GM15510 (cell line): ENCODE measurements at regions not wholly inside any gene's neighbourhood (a gene's known extent, or its start where the extent isn't known, plus 50 kb on each side); places are given as distances from the start of the nearest gene placed in this dataset.

Source experiments
- POLR2A ChIP-seq: IDR thresholded peaks from 3 replicates; pipeline ENCODE4 v1.6.1; 2011; ENCODE audit warnings: borderline replicate concordance; ENCODE audit not compliant: insufficient read length; ENCODE audit errors: extremely low read depth

GRCh38 chr3:177578488-177578887 is 381.2 kb upstream of the TBL1XR1 start:
- TF ChIP-seq POLR2A = no peak

DNA sequence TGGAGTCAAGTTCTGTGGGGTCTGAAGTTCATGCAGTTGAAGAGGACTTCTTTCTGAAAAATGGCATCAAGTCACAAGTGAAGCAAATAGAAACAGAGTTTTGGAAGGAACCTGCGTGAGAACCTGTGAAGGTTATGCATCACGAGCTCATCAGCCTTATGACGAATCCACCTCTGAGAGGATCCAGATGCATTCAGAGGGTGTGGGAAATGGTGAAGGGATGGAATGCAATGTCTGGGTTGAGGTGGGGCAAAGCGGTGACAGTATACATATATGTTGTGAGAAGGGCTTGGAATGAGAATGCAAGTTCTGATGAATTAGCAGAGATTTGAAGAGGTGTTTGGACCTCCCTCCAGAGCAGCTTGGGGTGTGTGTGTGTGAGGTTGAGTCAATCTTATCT is 382.1 kb upstream of the TBL1XR1 start:
- no peak for TF ChIP-seq POLR2A

DNA sequence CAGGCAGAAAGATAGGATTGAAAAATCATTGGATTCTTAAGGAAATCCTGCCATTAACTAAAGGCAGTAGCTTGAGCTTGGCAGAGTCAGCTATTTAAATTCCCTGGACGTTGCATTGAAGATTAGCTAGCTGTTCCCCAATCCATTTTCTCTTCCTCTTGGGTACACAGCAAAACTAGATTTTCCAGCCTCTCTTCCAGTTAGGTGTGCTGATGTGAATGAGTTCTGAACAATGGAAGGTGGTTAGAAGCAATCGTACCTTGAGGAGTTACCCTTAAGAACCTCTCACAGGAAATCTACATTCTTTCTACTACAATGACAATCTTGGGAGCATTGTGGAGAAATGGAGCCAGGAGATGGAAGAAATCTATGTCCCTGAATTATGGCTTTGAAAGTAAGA is 383.2 kb upstream of the TBL1XR1 start:
- TF ChIP-seq POLR2A = no peak

DNA sequence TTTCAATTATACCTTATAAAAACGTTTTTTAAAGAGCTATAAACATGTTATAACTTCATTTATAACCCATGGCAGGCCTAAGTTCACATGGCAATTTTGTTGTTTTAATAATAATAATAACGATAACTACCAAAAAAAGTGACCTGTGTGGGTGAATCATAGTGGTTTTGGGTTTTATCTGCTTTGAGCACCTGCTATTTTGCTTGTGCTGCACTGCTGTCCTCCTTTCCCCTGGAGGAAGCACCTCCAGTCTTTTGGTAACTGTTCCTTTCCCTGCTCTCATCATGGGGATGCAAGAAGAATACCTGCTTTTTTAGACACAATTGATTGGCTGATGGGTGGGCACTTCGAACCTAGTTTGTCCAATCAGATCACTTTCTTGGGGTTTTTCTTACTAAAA is 388.0 kb upstream of the TBL1XR1 start:
- TF ChIP-seq POLR2A = no peak

DNA sequence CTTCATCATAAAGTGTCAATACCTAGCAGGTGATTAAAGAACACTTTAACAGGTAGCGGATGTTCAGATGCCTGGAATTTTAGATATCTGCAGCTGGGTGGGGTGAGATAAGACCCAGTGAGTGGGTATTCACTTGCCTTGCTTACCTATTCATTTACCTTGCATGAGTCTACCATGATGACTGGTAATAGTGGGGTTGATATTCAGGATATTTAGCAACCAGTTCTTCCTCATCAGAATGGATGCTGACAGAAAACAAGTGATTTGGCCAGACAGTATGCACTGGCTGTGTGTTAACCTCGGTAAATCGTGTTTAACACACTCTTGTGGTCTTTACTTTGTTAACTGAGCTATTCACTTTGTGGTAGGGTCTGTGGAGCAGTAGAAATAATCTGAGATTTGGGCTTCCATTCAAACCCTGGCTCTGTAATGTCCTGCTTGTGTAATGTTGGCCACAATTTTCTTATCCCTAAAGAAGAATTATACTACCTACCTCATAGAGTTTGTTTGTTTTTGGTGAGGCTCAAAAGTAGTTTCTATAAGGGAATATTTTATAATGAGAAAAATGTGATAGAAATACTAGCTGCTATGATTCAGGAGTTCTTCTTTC is 391.9 kb upstream of the TBL1XR1 start:
- TF ChIP-seq POLR2A = no peak

- TF ChIP-seq POLR2A = no peak
These were observed 392.7 kb upstream of the TBL1XR1 start for GRCh38 chr3:177589911-177590381.

GRCh38 chr3:177590826-177591225 is 393.5 kb upstream of the TBL1XR1 start:
- no peak for TF ChIP-seq POLR2A

DNA sequence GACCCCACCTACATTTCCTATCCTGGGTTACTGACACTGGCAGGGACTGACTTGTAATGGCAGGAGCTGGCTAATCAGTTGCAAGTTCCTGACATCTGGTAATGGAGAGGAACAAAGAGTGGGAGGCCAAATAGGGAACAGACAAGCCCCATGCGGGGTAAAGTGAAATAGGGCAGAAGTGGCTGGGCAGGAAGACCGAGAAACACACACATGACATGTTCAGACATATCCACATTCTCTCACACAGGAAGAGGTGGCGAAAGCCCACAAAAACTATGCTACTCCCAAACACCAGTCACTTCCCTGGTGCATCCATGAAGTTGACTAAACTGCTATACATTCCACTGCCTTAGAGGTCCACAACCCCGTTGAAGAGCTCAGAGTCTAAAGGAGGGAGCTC is 394.1 kb upstream of the TBL1XR1 start:
- no peak for TF ChIP-seq POLR2A

- no peak for TF ChIP-seq POLR2A
These were observed 396.8 kb upstream of the TBL1XR1 start for GRCh38 chr3:177594096-177594495.

DNA sequence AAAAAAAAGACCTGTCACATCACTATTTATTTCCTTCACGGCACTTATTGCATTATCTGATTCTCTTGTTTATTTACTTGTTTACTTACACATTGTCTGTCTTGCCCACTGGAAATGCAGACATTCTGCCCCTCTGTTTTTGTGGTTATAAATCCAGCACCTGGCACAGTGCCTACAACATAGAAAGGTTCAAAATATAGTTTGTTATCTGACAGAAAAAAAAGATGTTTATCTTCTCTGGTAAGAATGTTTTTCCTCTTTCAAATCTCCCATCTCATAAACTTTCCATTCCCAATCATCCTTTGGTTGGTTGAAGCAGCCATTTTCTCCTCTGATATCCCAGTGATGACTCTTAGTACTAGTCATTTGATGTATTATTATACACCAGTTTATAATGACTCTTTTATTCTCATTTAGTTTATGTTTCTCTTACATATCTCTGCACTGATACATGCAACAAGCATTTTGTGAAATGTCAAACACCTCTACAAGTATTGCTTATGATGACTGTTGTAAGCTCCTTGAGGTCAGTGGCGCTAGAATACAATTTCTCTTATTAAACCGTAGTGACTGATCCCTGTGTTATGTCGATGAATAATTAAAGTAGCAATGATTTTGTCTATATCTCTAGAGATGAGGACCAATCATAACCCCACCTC is 398.4 kb upstream of the TBL1XR1 start:
- no peak for TF ChIP-seq POLR2A

- no peak for TF ChIP-seq POLR2A
These were observed 399.1 kb upstream of the TBL1XR1 start for GRCh38 chr3:177596248-177596815.

GRCh38 chr3:177596816-177597271 is 399.6 kb upstream of the TBL1XR1 start:
- TF ChIP-seq POLR2A = no peak

DNA sequence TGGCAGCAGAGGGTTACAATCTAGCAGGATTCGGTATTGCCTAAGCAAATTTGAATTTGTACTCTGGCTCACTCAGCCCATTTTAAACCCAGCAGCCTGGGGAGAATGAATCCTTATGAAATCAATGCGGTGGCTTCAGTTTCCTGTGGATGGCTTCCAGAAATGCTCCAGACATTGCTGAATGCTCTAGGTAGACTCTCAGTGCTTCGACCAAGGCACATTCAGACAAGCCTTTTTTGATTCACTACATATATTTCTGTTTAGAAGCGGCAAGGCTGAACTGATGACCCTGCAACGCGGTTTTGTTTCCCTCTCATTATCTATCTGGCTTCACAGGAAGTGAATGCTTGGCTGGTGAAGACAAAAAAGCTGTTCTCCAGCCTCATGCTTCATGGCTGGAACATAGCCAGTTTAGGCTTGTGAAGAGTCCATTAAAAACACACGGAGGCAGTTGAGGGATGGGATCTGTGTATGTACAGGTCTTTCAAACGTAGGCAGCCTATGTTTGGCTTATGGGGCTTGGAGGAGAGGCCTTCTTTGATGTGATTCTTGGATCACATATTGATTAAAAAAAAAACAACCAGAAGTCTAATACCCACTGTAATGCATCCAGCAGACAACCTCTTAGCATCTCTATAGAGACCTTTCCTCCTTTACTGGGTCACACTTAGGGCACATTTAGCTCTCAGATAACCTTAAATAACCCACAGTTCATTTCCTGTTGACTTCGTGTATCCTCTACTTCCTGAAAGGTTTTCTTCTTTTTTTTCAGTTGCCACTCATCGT is 400.2 kb upstream of the TBL1XR1 start:
- TF ChIP-seq POLR2A = no peak

- TF ChIP-seq POLR2A = no peak
These were observed 401.0 kb upstream of the TBL1XR1 start for GRCh38 chr3:177598097-177598833.
